Stomach (tissue), 8 donors: ENCODE measurements at regions not wholly inside any gene's neighbourhood (a gene's known extent, or its start where the extent isn't known, plus 50 kb on each side); places are given as distances from the start of the nearest gene placed in this dataset.

Experiments used
- DNase-seq, 2 donors: peaks; one replicate each; pipeline versions ENCODE4 v3.0.0 to v3.0.0-alpha.2; 2013 to 2019
- H3K27ac ChIP-seq, 5 donors: fragments of 200-600 bp in 4 of 5; sonication (generic) in 4 of 5; one replicate each; pipeline ENCODE4 v1.5.1; 2013 to 2019; ENCODE audit warnings: mild to moderate bottlenecking in 1 of 5, moderate library complexity in 1 of 5
- H3K27me3 ChIP-seq, 3 donors: fragments of 200-600 bp; sonication (generic); one replicate each; pipeline ENCODE4 v1.5.1; 2017 to 2019; ENCODE audit warnings: mixed run types in 1 of 3
- H3K36me3 ChIP-seq, 4 donors: fragments of 200-600 bp; sonication (generic); 1 replicate in 3 of 4; 2 replicates in 1 of 4; pipeline ENCODE4 v1.5.1; 2016 to 2019
- H3K4me1 ChIP-seq, 4 donors: fragments of 200-600 bp; sonication (generic); one replicate each; pipeline ENCODE4 v1.5.1; 2016 to 2019
- H3K4me3 ChIP-seq, 4 donors: fragments of 200-600 bp; sonication (generic) in 3 of 4; one replicate each; pipeline ENCODE4 v1.5.1; 2016 to 2019; ENCODE audit warnings: mild to moderate bottlenecking in 1 of 4
- H3K9me3 ChIP-seq, 4 donors: fragments of 200-600 bp; sonication (generic); one replicate each; pipeline ENCODE4 v1.5.1; 2016 to 2019
- CTCF ChIP-seq, 7 experiments: fragments of 450-650 bp in 4 of 7; fragments of 200-600 bp in 3 of 7; sonication (generic) in 3 of 7; IDR thresholded peaks; one replicate each; pipeline ENCODE4 v1.5.1; 2016 to 2019; ENCODE audit warnings: antibody characterized with exemption in 7 of 7, control low read depth in 2 of 7, mild to moderate bottlenecking in 1 of 7
- EP300 ChIP-seq: sonication (generic); formaldehyde crosslinking; IDR thresholded peaks from one replicate; pipeline ENCODE4 v1.6.1; 2017; ENCODE audit warnings: antibody characterized with exemption
- POLR2A ChIP-seq, 4 donors: fragments of 450-650 bp; IDR thresholded peaks; one replicate each; pipeline ENCODE4 v1.6.1; 2016; ENCODE audit warnings: antibody characterized with exemption in 4 of 4, control low read depth in 2 of 4, mild to moderate bottlenecking in 1 of 4, moderate library complexity in 1 of 4
- POLR2AphosphoS5 ChIP-seq, 3 donors: sonication (generic); formaldehyde crosslinking; IDR thresholded peaks; one replicate each; pipeline ENCODE4 v1.6.1; 2016; ENCODE audit warnings: antibody characterized with exemption in 3 of 3
- WGBS, 5 donors: extraction: QIAGEN DNeasy Blood & Tissue Kit in 3 of 5; methylation state at CpG; one replicate each; pipeline versions ENCODE4 v1.1.5 to v1.1.7; 2013 to 2018; 5-methylcytosine and 5-hydroxymethylcytosine counted together
- intact Hi-C: fragments of 100-400 bp; cut with DNase I; formaldehyde crosslinking; loops from one replicate; pipeline ENCODE4 v1.15.1; 2023; ENCODE audit warnings: low total_unique reads
- donor health status: healthy with polysubstance abuse.
- donor health status: Bipolar disorder and iron deficiency.
- donor health status: healthy.

- no peaks in the 10 kb centered on the region for H3K9me3 ChIP-seq
- 68 to 78% (median 75%) methylated on average over 3 of the region's 3 CpGs for WGBS, 5 donors
- DNase-seq = no peak
- TF ChIP-seq POLR2A (IDR thresholded peaks at IDR 0.05) (no peak), POLR2AphosphoS5 (IDR thresholded peaks at IDR 0.05) (no peak), CTCF (IDR thresholded peaks at IDR 0.05) (no peak), EP300 (no peak)
- no peaks in the 10 kb centered on the region for H3K4me1 ChIP-seq
- H3K27me3 ChIP-seq = peaks cover 0 to 46% (median 0%) of the 10 kb centered on the region in 3 donors
- no peak overlapping the region for H3K27ac ChIP-seq
- H3K36me3 ChIP-seq = no peaks in the 10 kb centered on the region
- intact Hi-C loops = no loop called here
- H3K4me3 ChIP-seq = no peak overlapping the region
Measured at GRCh38 chr10:2938869-2939268, 128.5 kb upstream of the PFKP start.

DNA sequence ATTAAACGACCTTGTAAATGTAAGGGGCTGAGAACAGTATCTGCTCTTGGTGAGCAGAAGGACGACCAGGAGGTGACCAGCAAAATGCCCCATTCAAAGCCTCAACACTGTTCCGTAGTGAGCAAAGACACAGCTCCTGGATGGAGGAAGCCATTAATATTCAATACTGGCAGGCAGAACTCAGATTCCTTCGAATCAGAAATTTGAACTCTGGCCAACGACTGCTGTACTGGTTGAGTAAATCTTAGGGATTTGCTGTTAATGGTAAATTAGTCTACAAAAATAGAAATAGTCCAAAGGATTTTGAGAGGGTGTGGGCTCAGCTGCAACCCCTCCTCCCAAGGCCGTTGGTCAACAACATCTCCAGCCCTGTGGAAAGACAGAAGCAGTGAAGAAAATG lies 130.5 kb upstream of the PFKP start:
- TF ChIP-seq POLR2AphosphoS5 (IDR thresholded peaks at IDR 0.05) (no peak), POLR2A (IDR thresholded peaks at IDR 0.05) (no peak), EP300 (no peak), CTCF (IDR thresholded peaks at IDR 0.05) (no peak)
- 33 to 47% (median 45%) methylated on average over 6 of the region's 6 CpGs for WGBS, 5 donors
- intact Hi-C loops = no loop called here
- Histone ChIP-seq H3K9me3 (no peaks in the 10 kb centered on the region), H3K27me3 (peaks cover 0 to 48% (median 0%) of the 10 kb centered on the region in 3 donors), H3K36me3 (no peaks in the 10 kb centered on the region), H3K4me1 (no peaks in the 10 kb centered on the region), H3K27ac (no peak overlapping the region), H3K4me3 (no peak overlapping the region)
- DNase-seq = peak in 1 of 2 donors; percentile 45

GRCh38 chr10:2935647-2936386 lies 131.5 kb upstream of the PFKP start:
- DNase-seq = no peak

GRCh38 chr10:2933924-2934323 lies 133.4 kb upstream of the PFKP start:
- WGBS, 5 donors = 71 to 88% (median 85%) methylated on average over 7 of the region's 7 CpGs
- no peaks in the 10 kb centered on the region for H3K4me1 ChIP-seq
- no peak for TF ChIP-seq POLR2AphosphoS5 (IDR thresholded peaks at IDR 0.05)
- no peak for TF ChIP-seq CTCF (IDR thresholded peaks at IDR 0.05)
- TF ChIP-seq POLR2A (IDR thresholded peaks at IDR 0.05) = no peak
- TF ChIP-seq EP300 = no peak
- intact Hi-C loops = no loop called here
- no peak overlapping the region for H3K4me3 ChIP-seq
- H3K27me3 ChIP-seq = peaks cover 0 to 48% (median 0%) of the 10 kb centered on the region in 3 donors
- H3K36me3 ChIP-seq = no peaks in the 10 kb centered on the region
- no peak for DNase-seq
- no peak overlapping the region for H3K27ac ChIP-seq
- no peaks in the 10 kb centered on the region for H3K9me3 ChIP-seq

More at GRCh38 chr10:2935647-2936386, 131.5 kb upstream of the PFKP start:
- peaks cover 0 to 48% (median 0%) of the 10 kb centered on the region in 3 donors for H3K27me3 ChIP-seq
- no peak overlapping the region for H3K4me3 ChIP-seq
- TF ChIP-seq EP300 (no peak), POLR2AphosphoS5 (IDR thresholded peaks at IDR 0.05) (no peak)
- intact Hi-C loops = no loop called here
- no peaks in the 10 kb centered on the region for H3K36me3 ChIP-seq
- H3K9me3 ChIP-seq = no peaks in the 10 kb centered on the region
- H3K27ac ChIP-seq = no peak overlapping the region
- WGBS, 5 donors = 74 to 83% (median 79%) methylated on average over 39 of the region's 39 CpGs
- H3K4me1 ChIP-seq = no peaks in the 10 kb centered on the region

GRCh38 chr10:2933519-2933918 lies 133.8 kb upstream of the PFKP start:
- H3K4me3 ChIP-seq = no peak overlapping the region
- 47 to 65% (median 58%) methylated on average over 3 of the region's 3 CpGs for WGBS, 5 donors
- no peak for DNase-seq
- TF ChIP-seq POLR2A (IDR thresholded peaks at IDR 0.05) = no peak
- TF ChIP-seq POLR2AphosphoS5 (IDR thresholded peaks at IDR 0.05) = no peak
- TF ChIP-seq EP300 = no peak
- no peak for TF ChIP-seq CTCF (IDR thresholded peaks at IDR 0.05)
- intact Hi-C loops = no loop called here
- peaks cover 0 to 45% (median 0%) of the 10 kb centered on the region in 3 donors for H3K27me3 ChIP-seq
- H3K4me1 ChIP-seq = no peaks in the 10 kb centered on the region
- no peaks in the 10 kb centered on the region for H3K36me3 ChIP-seq
- no peaks in the 10 kb centered on the region for H3K9me3 ChIP-seq
- H3K27ac ChIP-seq = no peak overlapping the region
